Panc1 (cell line): ENCODE measurements at regions not wholly inside any gene's neighbourhood (a gene's known extent, or its start where the extent isn't known, plus 50 kb on each side); places are given as distances from the start of the nearest gene placed in this dataset.

ENCODE experiments used
- ATAC-seq: fragments of 200-7000 bp; cut with Tn5 transposase; 2 replicates; pipeline ENCODE4 v1.9.1; 2020; ENCODE audit warnings: mild to moderate bottlenecking, moderate library complexity
- BruUV-seq: library from RNA; stranded (reverse); fragments of 400-500 nt; replicated peaks from 2 replicates; lab custom pipeline; 2021; lab: Mats Ljungman, UMichigan
- CTCF ChIA-PET: fragments of 300-600 bp; sonication (Branson Sonifier 250); formaldehyde crosslinking; loops from one replicate; lab custom pipeline; 2022; ENCODE audit warnings: antibody characterized with exemption; lab: Charles Lee
- POLR2A ChIA-PET: fragments of 300-600 bp; sonication (Branson Sonifier 250); formaldehyde crosslinking; loops from one replicate; lab custom pipeline; 2022; ENCODE audit warnings: antibody characterized with exemption; lab: Charles Lee
- DNase-seq: peaks from one replicate; pipeline ENCODE4 v3.0.0-alpha.2; 2010; ENCODE audit warnings: low read depth, low spot score
- H3K27ac ChIP-seq: 2 replicates; pipeline ENCODE4 v1.5.1; 2011; ENCODE audit warnings: mild to moderate bottlenecking, low read length, inconsistent platforms
- H3K27me3 ChIP-seq: fragments of 200-500 bp; sonication (Bioruptor generic); 2 replicates; pipeline ENCODE4 v1.6.0; 2014; ENCODE audit warnings: low read length, inconsistent platforms; ENCODE audit not compliant: control insufficient read depth, insufficient read depth
- H3K36me3 ChIP-seq: fragments of 200-500 bp; sonication (Bioruptor generic); 2 replicates; pipeline ENCODE4 v1.5.1; 2014; ENCODE audit warnings: inconsistent platforms, mild to moderate bottlenecking, low read length, moderate library complexity; ENCODE audit not compliant: control insufficient read depth, insufficient read depth
- H3K4me1 ChIP-seq: 2 replicates; pipeline ENCODE4 v1.5.1; 2011; ENCODE audit warnings: inconsistent platforms, mild to moderate bottlenecking, low read length, moderate library complexity; ENCODE audit not compliant: control insufficient read depth, insufficient read depth
- H3K4me3 ChIP-seq, 2 experiments: 2 replicates each; pipeline ENCODE4 v1.5.1; 2011 to 2012; ENCODE audit warnings: low read depth in 2 of 2, low read length in 2 of 2, mild to moderate bottlenecking in 2 of 2, inconsistent platforms in 1 of 2, moderate library complexity in 1 of 2
- H3K9me3 ChIP-seq: fragments of 200-500 bp; sonication (Bioruptor generic); 2 replicates; pipeline ENCODE4 v1.5.1; 2014; ENCODE audit warnings: low read depth, mild to moderate bottlenecking, inconsistent platforms, low read length, moderate library complexity; ENCODE audit not compliant: control insufficient read depth, insufficient read depth
- POLR2AphosphoS5 ChIP-seq: IDR thresholded peaks from 2 replicates; pipeline ENCODE4 v1.6.1; 2012; ENCODE audit warnings: mild to moderate bottlenecking, low read depth, low read length, moderate library complexity
- SIN3A ChIP-seq: IDR thresholded peaks from 2 replicates; pipeline ENCODE4 v1.6.1; 2012; ENCODE audit warnings: low read depth, mild to moderate bottlenecking, low read length, moderate library complexity, borderline replicate concordance; ENCODE audit not compliant: insufficient read depth
- TCF7L2 ChIP-seq: IDR thresholded peaks from 2 replicates; pipeline ENCODE4 v1.6.1; 2011; ENCODE audit warnings: mild to moderate bottlenecking, low read depth, low read length, inconsistent platforms
- in situ Hi-C: cut with HindIII; loops from 2 replicates; pipeline ENCODE4 v1.10.0; 2016; ENCODE audit warnings: low sequenced_read_pairs, low pct_unique_long_range_greater_than_20kb
- intact Hi-C: fragments of 100-400 bp; cut with micrococcal nuclease; formaldehyde crosslinking; loops from one replicate; pipeline ENCODE4 v1.10.0; 2022; ENCODE audit not compliant: unreplicated experiment
- TF ChIP-seq, protein P1 (sequence below): fragments of 450-650 bp; IDR thresholded peaks from 2 replicates; pipeline ENCODE4 v1.5.1; 2017; ENCODE audit warnings: mild to moderate bottlenecking
- TF ChIP-seq, protein P2 (sequence below), 2 experiments: IDR thresholded peaks; 2 replicates each; pipeline ENCODE4 v1.6.1; 2011 to 2012; ENCODE audit warnings: low read depth in 2 of 2, control low read depth in 1 of 2, low read length in 1 of 2, mild to moderate bottlenecking in 1 of 2, moderate library complexity in 1 of 2; ENCODE audit not compliant: insufficient read depth in 1 of 2

DNA sequence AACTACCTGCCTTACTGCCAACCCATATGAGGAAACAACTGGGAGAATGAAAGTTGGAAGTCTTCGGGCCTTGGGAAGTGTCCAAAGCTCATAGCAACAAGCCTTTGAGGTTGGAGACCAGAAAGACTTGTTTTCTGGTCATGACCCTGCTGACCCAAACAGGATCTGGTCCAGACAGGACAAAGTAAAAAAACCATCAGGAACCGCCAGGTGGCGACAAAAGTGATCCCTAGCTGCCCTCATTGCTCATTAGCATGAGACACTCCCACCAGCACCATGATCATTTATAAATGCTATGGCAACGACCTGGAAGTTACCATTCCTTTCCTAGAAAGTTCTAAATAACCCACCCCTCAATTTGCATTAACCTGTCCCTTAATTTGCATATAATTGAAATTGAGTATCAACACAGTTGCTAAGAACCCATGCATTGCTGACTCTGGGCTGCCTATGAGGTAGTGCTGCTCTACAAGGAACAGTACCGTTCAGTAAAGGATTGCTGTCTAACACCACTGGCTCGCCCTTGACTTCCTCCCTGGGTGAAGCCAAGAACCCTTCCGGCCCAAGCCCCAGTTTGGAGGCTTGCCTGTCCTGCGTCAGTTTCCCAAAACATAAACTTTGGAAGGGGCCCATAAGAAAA is 89.0 kb downstream of the URB2 start:
- ChIA-PET POLR2A (no interaction called here), CTCF (interaction anchor here (0.6 kb wide), 1 partner anchor 313 kb away, joined by 3 read pairs; no protein-coding TSS in a partner anchor)
- H3K36me3 ChIP-seq, result no peaks in the 10 kb centered on the region
- DNase-seq (no peak), ATAC-seq (no peak)
- no peaks in the 10 kb centered on the region; the same call in 1 of the 2 replicates for H3K4me1 ChIP-seq
- H3K9me3 ChIP-seq, result no peaks in the 10 kb centered on the region
- no peak overlapping the region for H3K4me3 ChIP-seq
- no peaks in the 10 kb centered on the region for H3K27me3 ChIP-seq
- no peak overlapping the region for H3K27ac ChIP-seq
- no TSS peak for BruUV-seq
- TF ChIP-seq, protein P1, sequence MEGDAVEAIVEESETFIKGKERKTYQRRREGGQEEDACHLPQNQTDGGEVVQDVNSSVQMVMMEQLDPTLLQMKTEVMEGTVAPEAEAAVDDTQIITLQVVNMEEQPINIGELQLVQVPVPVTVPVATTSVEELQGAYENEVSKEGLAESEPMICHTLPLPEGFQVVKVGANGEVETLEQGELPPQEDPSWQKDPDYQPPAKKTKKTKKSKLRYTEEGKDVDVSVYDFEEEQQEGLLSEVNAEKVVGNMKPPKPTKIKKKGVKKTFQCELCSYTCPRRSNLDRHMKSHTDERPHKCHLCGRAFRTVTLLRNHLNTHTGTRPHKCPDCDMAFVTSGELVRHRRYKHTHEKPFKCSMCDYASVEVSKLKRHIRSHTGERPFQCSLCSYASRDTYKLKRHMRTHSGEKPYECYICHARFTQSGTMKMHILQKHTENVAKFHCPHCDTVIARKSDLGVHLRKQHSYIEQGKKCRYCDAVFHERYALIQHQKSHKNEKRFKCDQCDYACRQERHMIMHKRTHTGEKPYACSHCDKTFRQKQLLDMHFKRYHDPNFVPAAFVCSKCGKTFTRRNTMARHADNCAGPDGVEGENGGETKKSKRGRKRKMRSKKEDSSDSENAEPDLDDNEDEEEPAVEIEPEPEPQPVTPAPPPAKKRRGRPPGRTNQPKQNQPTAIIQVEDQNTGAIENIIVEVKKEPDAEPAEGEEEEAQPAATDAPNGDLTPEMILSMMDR, result peak; percentile 67
- no peak for TF ChIP-seq POLR2AphosphoS5
- intact Hi-C loops, result no loop called here
- in situ Hi-C loops, result no loop called here

DNA sequence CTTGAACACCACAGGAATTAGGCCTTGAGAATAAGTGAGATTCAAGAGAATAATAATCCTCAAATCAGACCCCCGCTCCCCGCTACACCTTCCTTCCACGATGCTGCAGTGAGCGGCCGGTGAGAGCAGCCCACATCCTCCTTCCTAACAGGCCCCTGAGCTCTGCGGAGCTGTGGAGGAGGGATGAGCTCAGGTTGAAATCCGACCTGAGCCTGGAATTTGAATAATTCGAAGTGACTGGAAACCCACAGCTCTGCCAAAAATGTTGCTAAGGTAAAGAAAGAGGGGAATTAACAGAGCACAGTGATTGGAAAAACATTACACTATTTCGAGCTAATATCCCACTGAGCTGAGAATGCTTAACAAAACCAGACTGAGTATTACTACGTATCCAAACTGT is 90.0 kb downstream of the URB2 start:
- BruUV-seq, result no TSS peak
- H3K27ac ChIP-seq, result no peak overlapping the region
- no peak for ATAC-seq
- ChIA-PET POLR2A (interaction anchor here (0.6 kb wide), 1 partner anchor 379 kb away, joined by 10 read pairs; no protein-coding TSS in a partner anchor), CTCF (no interaction called here)
- H3K9me3 ChIP-seq, result no peaks in the 10 kb centered on the region
- no peaks in the 10 kb centered on the region for H3K36me3 ChIP-seq
- TF ChIP-seq SIN3A (no peak), POLR2AphosphoS5 (no peak), TCF7L2 (no peak)
- TF ChIP-seq, protein P2, sequence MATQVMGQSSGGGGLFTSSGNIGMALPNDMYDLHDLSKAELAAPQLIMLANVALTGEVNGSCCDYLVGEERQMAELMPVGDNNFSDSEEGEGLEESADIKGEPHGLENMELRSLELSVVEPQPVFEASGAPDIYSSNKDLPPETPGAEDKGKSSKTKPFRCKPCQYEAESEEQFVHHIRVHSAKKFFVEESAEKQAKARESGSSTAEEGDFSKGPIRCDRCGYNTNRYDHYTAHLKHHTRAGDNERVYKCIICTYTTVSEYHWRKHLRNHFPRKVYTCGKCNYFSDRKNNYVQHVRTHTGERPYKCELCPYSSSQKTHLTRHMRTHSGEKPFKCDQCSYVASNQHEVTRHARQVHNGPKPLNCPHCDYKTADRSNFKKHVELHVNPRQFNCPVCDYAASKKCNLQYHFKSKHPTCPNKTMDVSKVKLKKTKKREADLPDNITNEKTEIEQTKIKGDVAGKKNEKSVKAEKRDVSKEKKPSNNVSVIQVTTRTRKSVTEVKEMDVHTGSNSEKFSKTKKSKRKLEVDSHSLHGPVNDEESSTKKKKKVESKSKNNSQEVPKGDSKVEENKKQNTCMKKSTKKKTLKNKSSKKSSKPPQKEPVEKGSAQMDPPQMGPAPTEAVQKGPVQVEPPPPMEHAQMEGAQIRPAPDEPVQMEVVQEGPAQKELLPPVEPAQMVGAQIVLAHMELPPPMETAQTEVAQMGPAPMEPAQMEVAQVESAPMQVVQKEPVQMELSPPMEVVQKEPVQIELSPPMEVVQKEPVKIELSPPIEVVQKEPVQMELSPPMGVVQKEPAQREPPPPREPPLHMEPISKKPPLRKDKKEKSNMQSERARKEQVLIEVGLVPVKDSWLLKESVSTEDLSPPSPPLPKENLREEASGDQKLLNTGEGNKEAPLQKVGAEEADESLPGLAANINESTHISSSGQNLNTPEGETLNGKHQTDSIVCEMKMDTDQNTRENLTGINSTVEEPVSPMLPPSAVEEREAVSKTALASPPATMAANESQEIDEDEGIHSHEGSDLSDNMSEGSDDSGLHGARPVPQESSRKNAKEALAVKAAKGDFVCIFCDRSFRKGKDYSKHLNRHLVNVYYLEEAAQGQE (IDR thresholded peaks at IDR 0.05; ENCODE audit: insufficient read depth in 1 of 2, low read depth in 2 of 2, low read length in 1 of 2), result no peak
- TF ChIP-seq, protein P1, result no peak
- H3K27me3 ChIP-seq, result no peaks in the 10 kb centered on the region
- no peak for DNase-seq
- H3K4me3 ChIP-seq, result no peak overlapping the region
- in situ Hi-C loops, result no loop called here
- intact Hi-C loops, result no loop called here
- no peaks in the 10 kb centered on the region; the same call in 1 of the 2 replicates for H3K4me1 ChIP-seq
